NCI-H460 (cell line): ENCODE measurements at regions not wholly inside any gene's neighbourhood (a gene's known extent, or its start where the extent isn't known, plus 50 kb on each side); places are given as distances from the start of the nearest gene placed in this dataset.

Source experiments
- DNase-seq: peaks from one replicate; pipeline ENCODE4 v3.0.0-alpha.2; 2016; ENCODE audit warnings: low read depth; ENCODE audit errors: extremely low read depth
- small RNA-seq, 2 experiments: library from RNA; depleted of rRNA; stranded (forward); fragments of <200 nt; gene quantifications; one replicate each; pipeline ENCODE3, GENCODE V24; 2014

DNA sequence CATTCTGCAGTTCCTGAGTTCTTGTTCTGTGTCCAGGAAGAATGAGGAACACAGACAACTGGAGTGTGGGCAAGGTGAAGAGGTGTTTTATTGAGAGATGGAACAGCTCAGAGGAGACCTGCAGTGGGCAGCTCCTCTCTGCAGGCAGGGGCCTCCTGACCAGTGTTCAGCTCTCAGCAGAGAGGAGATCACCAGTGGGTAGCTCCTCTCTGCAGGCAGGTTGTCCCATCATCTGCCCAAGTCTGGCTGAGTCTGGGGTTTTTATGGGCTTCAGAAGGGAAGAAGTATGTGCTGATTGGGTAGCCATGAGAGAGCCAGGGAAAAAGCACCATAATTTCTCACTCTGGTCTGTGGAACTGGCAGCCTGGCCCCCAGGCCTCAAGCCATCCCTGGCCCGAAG, 56.0 kb upstream of the RASGEF1B start:
- DNase-seq: no peak

DNA sequence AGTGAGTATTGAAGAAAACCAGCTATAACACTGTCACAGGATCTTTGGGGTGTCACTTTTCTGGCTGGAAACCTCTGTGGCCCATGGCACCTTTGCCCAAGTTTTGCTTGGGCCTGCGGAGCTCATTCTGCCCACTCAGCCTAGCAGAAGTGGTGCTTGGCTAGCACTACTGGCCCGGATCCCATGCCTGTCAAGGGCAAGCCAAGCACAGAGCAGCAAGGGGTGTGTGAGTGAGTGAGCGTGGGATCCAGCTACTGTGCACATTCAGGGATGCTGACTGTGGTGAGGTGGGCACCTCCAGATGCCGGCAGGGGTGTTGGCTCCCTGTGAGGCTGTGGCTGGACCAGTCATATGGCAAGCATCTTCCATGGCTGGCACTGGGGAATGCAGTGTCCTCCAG, 55.4 kb upstream of the RASGEF1B start:
- DNase-seq: no peak

GRCh38 chr4:81526706-81527105, 55.0 kb upstream of the RASGEF1B start:
- DNase-seq: no peak

DNA sequence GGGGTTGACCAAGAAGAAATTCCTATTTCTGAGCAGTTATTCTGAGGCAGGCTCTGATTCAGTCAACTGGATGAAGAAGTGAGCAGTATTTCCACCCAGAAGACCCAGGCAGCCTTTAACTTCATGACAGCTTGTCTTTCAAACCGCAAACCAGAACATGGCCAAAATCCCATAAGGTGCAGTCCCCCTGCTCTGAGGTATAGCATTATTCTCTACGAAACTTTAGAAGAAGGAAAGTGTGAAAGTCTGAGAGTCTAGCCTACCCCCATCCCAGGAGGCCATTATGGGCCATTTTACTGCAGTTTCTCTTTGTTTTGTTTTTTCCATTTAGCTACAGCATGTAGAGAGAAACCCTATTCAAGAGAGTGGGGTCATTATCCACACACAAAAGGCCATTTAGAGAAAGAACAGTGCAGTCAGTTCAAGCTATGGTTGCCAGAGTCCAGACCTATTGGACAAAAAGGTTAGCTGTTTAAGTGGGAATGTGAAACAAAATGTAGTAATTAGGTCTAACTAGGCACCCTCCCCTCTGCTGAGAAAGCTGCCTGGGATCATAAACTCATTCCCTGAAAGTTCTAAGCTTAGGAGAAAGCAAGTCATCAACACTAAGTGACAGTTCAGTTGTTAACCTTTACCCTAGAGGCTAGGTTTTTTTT, 52.1 kb upstream of the RASGEF1B start:
- DNase-seq: no peak

- DNase-seq: no peak
Measured at GRCh38 chr4:81522711-81523110, 51.0 kb upstream of the RASGEF1B start.

- DNase-seq: no peak
Measured at GRCh38 chr4:81521708-81522107, 50.0 kb upstream of the RASGEF1B start.

Small RNA genes in the stretch of these regions (small RNA-seq; reads per million reads assigned to genes)
- gene RF00322: 0 reads per million in 2 experiments
- gene RNU6-499P: 0 reads per million in 2 experiments
